ENCODE measurements at regions not wholly inside any gene's neighbourhood (a gene's known extent, or its start where the extent isn't known, plus 50 kb on each side); places are given as distances from the start of the nearest gene placed in this dataset.
"Not testable (repeated sequence)": the region's sequence is repeated elsewhere in the genome, so short reads cannot be mapped to it uniquely, and the experiment has no call there.

DNA sequence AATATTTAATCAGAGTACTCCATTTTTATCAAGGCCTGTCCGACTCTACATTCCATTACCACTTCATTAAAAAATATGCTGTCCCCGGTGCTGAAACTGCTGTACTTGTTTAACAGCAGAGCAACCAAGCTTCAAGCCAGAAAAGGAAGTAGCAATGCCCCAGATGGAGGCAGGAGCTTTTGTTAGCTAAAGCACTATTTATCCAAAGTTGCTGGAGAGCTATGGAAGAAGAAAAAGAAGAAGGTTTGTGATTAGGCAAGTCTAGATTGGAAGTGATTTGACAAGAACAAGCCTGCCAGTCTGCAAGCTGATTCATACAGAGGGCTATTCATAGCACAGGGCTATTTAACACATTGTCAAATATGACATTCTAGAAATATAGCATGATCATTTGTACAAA is 160.9 kb upstream of the SPTLC3 start:
- no peak overlapping the region for H3K27ac ChIP-seq
- no peaks in the 10 kb centered on the region for H3K27me3 ChIP-seq
- no peak overlapping the region for H3K4me3 ChIP-seq
- no peaks in the 10 kb centered on the region for H3K36me3 ChIP-seq
- intact Hi-C loops (cut with DNase I) = no loop called here
- no peaks in the 10 kb centered on the region for H3K9me3 ChIP-seq
- DNase-seq = no peak
- 2 to 7% (median 3%) methylated on average over 2 of the region's 2 CpGs for WGBS, 3 donors
- H3K4me1 ChIP-seq (ENCODE audit: insufficient read depth) = no peaks in the 10 kb centered on the region
- TF ChIP-seq POLR2A (IDR thresholded peaks at IDR 0.05) (no peak), EP300 (IDR thresholded peaks at IDR 0.05) (no peak)
- TF ChIP-seq, protein P1, sequence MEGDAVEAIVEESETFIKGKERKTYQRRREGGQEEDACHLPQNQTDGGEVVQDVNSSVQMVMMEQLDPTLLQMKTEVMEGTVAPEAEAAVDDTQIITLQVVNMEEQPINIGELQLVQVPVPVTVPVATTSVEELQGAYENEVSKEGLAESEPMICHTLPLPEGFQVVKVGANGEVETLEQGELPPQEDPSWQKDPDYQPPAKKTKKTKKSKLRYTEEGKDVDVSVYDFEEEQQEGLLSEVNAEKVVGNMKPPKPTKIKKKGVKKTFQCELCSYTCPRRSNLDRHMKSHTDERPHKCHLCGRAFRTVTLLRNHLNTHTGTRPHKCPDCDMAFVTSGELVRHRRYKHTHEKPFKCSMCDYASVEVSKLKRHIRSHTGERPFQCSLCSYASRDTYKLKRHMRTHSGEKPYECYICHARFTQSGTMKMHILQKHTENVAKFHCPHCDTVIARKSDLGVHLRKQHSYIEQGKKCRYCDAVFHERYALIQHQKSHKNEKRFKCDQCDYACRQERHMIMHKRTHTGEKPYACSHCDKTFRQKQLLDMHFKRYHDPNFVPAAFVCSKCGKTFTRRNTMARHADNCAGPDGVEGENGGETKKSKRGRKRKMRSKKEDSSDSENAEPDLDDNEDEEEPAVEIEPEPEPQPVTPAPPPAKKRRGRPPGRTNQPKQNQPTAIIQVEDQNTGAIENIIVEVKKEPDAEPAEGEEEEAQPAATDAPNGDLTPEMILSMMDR (IDR thresholded peaks at IDR 0.05) = no peak

DNA sequence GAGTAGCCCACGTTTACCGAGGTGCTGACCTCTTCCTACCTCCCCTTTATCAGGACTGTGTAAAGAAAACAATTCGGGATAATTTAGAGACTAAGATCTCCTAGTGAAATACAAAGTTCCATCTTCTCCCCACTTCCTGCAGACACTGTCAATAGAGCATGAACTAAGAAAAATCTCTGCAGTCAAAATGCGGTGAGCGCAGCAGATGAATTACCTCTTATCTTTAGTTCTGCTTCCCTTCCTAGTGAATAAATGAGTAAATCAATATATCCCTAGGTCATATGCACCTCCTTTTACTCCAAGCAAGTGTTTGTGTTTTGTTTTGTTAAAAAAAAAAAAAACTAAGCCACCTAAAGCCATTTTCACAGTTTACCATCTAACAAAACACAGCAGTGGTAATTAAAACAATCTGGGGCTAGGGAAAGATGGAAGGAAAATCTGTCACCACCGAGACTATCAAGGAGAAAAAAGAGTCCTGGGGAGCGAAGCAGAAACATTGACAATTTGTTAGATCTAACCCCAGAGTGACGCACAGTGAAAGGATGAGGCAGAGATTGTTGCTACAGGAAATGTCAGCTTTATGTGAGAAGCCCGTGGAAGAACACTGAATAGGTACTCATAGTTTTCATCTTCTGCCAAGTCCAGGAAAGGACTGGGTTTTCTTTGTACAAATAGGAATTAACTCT is 159.4 kb upstream of the SPTLC3 start:
- Histone ChIP-seq H3K4me1 (ENCODE audit: insufficient read depth) (no peaks in the 10 kb centered on the region), H3K4me3 (no peak overlapping the region), H3K36me3 (no peaks in the 10 kb centered on the region), H3K9me3 (no peaks in the 10 kb centered on the region), H3K27me3 (no peaks in the 10 kb centered on the region), H3K27ac (no peak overlapping the region)
- TF ChIP-seq EP300 (IDR thresholded peaks at IDR 0.05) = no peak
- TF ChIP-seq, protein P1 (IDR thresholded peaks at IDR 0.05) = no peak
- TF ChIP-seq POLR2A (IDR thresholded peaks at IDR 0.05) = no peak
- intact Hi-C loops (cut with DNase I) = no loop called here
- no peak for DNase-seq
- 32 to 55% (median 34%) methylated on average over 9 of the region's 9 CpGs for WGBS, 3 donors

DNA sequence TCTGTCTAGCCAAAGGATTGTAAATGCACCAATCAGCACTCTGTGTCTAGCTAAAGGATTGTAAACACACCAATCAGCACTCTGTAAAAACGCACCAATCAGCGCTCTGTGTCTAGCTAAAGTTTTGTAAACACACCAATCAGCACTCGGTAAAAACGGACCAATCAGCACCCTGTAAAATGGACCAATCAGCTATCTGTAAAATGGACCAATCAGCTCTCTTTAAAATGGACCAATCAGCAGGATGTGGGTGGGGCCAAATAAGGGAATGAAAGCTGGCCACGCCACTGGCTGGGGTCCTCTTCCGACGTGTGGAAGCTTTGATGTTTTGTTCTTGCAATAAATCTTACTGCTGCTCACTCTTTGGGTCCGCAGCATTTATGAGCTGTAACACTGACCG is 151.1 kb upstream of the SPTLC3 start:
- H3K4me1 ChIP-seq (ENCODE audit: insufficient read depth); DNase-seq; intact Hi-C loops (cut with DNase I); H3K27ac ChIP-seq; H3K4me3 ChIP-seq; H3K9me3 ChIP-seq; H3K36me3 ChIP-seq; H3K27me3 ChIP-seq: not testable (repeated sequence)
- 79 to 87% (median 82%) methylated on average over 9 of the region's 9 CpGs for WGBS, 3 donors

DNA sequence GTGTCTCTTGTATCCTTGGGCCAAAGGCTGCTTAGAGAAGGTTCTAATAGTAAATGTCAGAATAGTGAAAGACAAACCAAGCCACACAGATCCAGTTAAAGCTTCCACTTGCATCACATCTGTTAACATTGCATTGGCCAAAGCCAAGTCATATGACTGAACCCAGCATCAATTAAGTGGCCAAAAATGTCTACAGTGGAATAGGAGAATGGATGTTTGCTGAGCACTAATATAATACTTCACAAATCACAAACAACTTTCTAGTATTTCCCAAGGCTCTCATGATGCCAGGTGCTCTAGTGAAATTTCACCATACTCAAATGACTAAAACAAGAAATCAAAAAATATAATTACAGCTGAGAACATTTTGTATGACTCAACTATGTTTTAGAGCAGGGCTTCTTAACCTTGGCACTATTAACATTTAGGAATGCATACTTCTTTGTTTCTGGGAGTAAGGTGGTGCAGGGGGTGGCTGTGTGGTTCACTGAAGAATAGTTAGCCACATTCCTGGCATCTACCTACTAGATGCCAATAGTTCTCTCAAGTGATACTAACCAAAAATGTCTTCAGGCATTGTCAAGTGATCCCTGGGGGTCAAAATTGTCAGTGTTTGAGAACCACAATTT is 148.0 kb upstream of the SPTLC3 start:
- no peak for DNase-seq
- no peak for TF ChIP-seq POLR2A (IDR thresholded peaks at IDR 0.05)
- no peak for TF ChIP-seq EP300 (IDR thresholded peaks at IDR 0.05)
- TF ChIP-seq, protein P1 (IDR thresholded peaks at IDR 0.05) = no peak
- H3K4me3 ChIP-seq = no peak overlapping the region
- H3K9me3 ChIP-seq = no peaks in the 10 kb centered on the region
- intact Hi-C loops (cut with DNase I) = no loop called here
- H3K27me3 ChIP-seq = no peaks in the 10 kb centered on the region
- H3K27ac ChIP-seq = no peak overlapping the region
- no peaks in the 10 kb centered on the region for H3K4me1 ChIP-seq (ENCODE audit: insufficient read depth)
- no peaks in the 10 kb centered on the region for H3K36me3 ChIP-seq

DNA sequence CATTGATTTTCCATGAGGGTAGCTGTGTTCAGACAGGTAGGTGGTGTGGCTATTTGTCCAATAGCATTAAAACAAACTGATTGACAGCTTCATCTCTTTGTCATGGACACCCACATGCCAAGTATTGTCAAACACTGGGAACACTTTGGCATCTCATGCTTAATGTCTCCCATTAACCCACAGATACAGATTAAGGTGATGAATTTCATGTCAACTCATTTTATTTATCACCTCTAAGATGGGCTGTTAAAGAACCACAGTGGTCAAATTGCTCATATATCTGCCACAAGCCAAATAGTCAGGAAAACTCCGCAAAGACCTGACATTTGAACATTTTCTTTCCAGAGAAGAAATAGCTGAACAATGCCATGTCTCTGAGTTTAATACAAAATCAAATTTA is 139.1 kb upstream of the SPTLC3 start:
- WGBS, 3 donors = 63 to 70% (median 64%) methylated on average over 1 of the region's 1 CpG
- no peaks in the 10 kb centered on the region for H3K9me3 ChIP-seq
- H3K4me1 ChIP-seq (ENCODE audit: insufficient read depth) = no peaks in the 10 kb centered on the region
- intact Hi-C loops (cut with DNase I) = no loop called here
- no peaks in the 10 kb centered on the region for H3K36me3 ChIP-seq
- H3K4me3 ChIP-seq = no peak overlapping the region
- no peak overlapping the region for H3K27ac ChIP-seq
- no peak for DNase-seq
- H3K27me3 ChIP-seq = no peaks in the 10 kb centered on the region
- TF ChIP-seq EP300 (IDR thresholded peaks at IDR 0.05) (no peak), POLR2A (IDR thresholded peaks at IDR 0.05) (no peak)
- TF ChIP-seq, protein P1 (IDR thresholded peaks at IDR 0.05) = no peak
